Caco-2 (cell line): ENCODE measurements at regions not wholly inside any gene's neighbourhood (a gene's known extent, or its start where the extent isn't known, plus 50 kb on each side); places are given as distances from the start of the nearest gene placed in this dataset.

Experiments
- BruUV-seq: library from RNA; stranded (reverse); fragments of 400-500 nt; replicated peaks from 2 replicates; lab custom pipeline; 2021; lab: Mats Ljungman, UMichigan
- CTCF ChIA-PET: fragments of 300-600 bp; sonication (Branson Sonifier 250); formaldehyde crosslinking; loops from one replicate; lab custom pipeline; 2022; ENCODE audit warnings: antibody characterized with exemption; lab: Charles Lee
- POLR2A ChIA-PET: fragments of 300-600 bp; sonication (Branson Sonifier 250); formaldehyde crosslinking; loops from one replicate; lab custom pipeline; 2022; ENCODE audit warnings: antibody characterized with exemption; lab: Charles Lee
- DNase-seq, 2 experiments: peaks; one replicate each; pipeline versions ENCODE4 v3.0.0 to v3.0.0-alpha.2; 2020 to 2022
- H3K27me3 ChIP-seq: replicated peaks from 2 replicates; pipeline ENCODE4 v1.6.0; 2011; ENCODE audit warnings: low read length; ENCODE audit not compliant: control insufficient read depth, insufficient read depth
- H3K36me3 ChIP-seq: 2 replicates; pipeline ENCODE4 v1.5.1; 2011; ENCODE audit warnings: low read length; ENCODE audit not compliant: control insufficient read depth, insufficient read depth
- H3K4me1 ChIP-seq: fragments of 250-450 bp; sonication (Bioruptor Pico); 2 replicates; pipeline ENCODE4 v1.5.1; 2020; ENCODE audit warnings: mild to moderate bottlenecking
- H3K4me3 ChIP-seq: 2 replicates; pipeline ENCODE4 v1.5.1; 2011; ENCODE audit warnings: low read depth, mild to moderate bottlenecking, control low read depth, low read length
- H3K9me3 ChIP-seq: fragments of 250-450 bp; sonication (Bioruptor Pico); 2 replicates; pipeline ENCODE4 v1.5.1; 2020; ENCODE audit warnings: mild to moderate bottlenecking, moderate library complexity
- H3K27ac Mint-ChIP-seq: one replicate; pipeline ENCODE4 v1.8.0; 2022; ENCODE audit warnings: mixed read lengths; ENCODE audit not compliant: unreplicated experiment
- H3K27me3 Mint-ChIP-seq: one replicate; pipeline ENCODE4 v1.8.0; 2022; ENCODE audit warnings: mixed read lengths; ENCODE audit not compliant: insufficient read depth, unreplicated experiment
- H3K36me3 Mint-ChIP-seq: one replicate; pipeline ENCODE4 v1.8.0; 2022; ENCODE audit warnings: mild to moderate bottlenecking, mixed read lengths; ENCODE audit not compliant: insufficient read depth, unreplicated experiment
- H3K4me1 Mint-ChIP-seq: one replicate; pipeline ENCODE4 v1.8.0; 2022; ENCODE audit warnings: low read depth, mixed read lengths; ENCODE audit not compliant: unreplicated experiment
- H3K4me3 Mint-ChIP-seq: one replicate; pipeline ENCODE4 v1.8.0; 2022; ENCODE audit warnings: mild to moderate bottlenecking, moderate library complexity, mixed read lengths; ENCODE audit not compliant: unreplicated experiment
- H3K9me3 Mint-ChIP-seq: one replicate; pipeline ENCODE4 v1.8.0; 2022; ENCODE audit warnings: mixed read lengths; ENCODE audit not compliant: unreplicated experiment
- CTCF ChIP-seq, 2 experiments: fragments of 200-600 bp in 1 of 2; IDR thresholded peaks; 1 replicate in 1 of 2; 2 replicates in 1 of 2; pipeline versions ENCODE4 v1.5.1 to v1.8.0; 2011 to 2022; ENCODE audit warnings: antibody characterized with exemption in 1 of 2, control low read depth in 1 of 2, inconsistent platforms in 1 of 2, low read depth in 1 of 2, low read length in 1 of 2, mild to moderate bottlenecking in 1 of 2, moderate library complexity in 1 of 2; ENCODE audit not compliant: insufficient read depth in 1 of 2, severe bottlenecking in 1 of 2, unreplicated experiment in 1 of 2
- intact Hi-C: fragments of 100-400 bp; cut with micrococcal nuclease; formaldehyde crosslinking; loops from one replicate; pipeline ENCODE4 v1.10.0; 2022; ENCODE audit not compliant: unreplicated experiment

- Mint-ChIP-seq H3K9me3 (no peaks in the 10 kb centered on the region), H3K36me3 (no peaks in the 10 kb centered on the region), H3K27ac (peak overlapping the region; percentile 92), H3K27me3 (no peaks in the 10 kb centered on the region), H3K4me1 (peaks cover 42% of the 10 kb centered on the region), H3K4me3 (no peak overlapping the region)
- no peak for DNase-seq
- Histone ChIP-seq H3K9me3 (no peaks in the 10 kb centered on the region), H3K36me3 (no peaks in the 10 kb centered on the region), H3K27me3 (no peaks in the 10 kb centered on the region), H3K4me3 (no peak overlapping the region), H3K4me1 (peaks cover 68% of the 10 kb centered on the region)
- no peak for TF ChIP-seq CTCF (IDR thresholded peaks at IDR 0.05; ENCODE audit: insufficient read depth in 1 of 2, low read depth in 1 of 2, low read length in 1 of 2, severe bottlenecking in 1 of 2, unreplicated experiment in 1 of 2)
- no TSS peak for BruUV-seq
- CTCF ChIA-PET = no interaction called here
- intact Hi-C loops = loop anchor here (5.0 kb wide), 2 partner anchors 93 to 137 kb away; no protein-coding TSS in a partner anchor
- POLR2A ChIA-PET = no interaction called here
Measured at GRCh38 chr18:55095584-55095983, 136.3 kb upstream of the CCDC68 start.

GRCh38 chr18:55093808-55094207 is 134.5 kb upstream of the CCDC68 start:
- Histone ChIP-seq H3K27me3 (no peaks in the 10 kb centered on the region), H3K36me3 (no peaks in the 10 kb centered on the region), H3K4me1 (peaks cover 57% of the 10 kb centered on the region), H3K9me3 (no peaks in the 10 kb centered on the region), H3K4me3 (no peak overlapping the region)
- Mint-ChIP-seq H3K9me3 (no peaks in the 10 kb centered on the region), H3K4me1 (peaks cover 38% of the 10 kb centered on the region), H3K27ac (no peak overlapping the region), H3K27me3 (no peaks in the 10 kb centered on the region), H3K36me3 (no peaks in the 10 kb centered on the region), H3K4me3 (no peak overlapping the region)
- CTCF ChIA-PET = no interaction called here
- TF ChIP-seq CTCF (IDR thresholded peaks at IDR 0.05; ENCODE audit: insufficient read depth in 1 of 2, low read depth in 1 of 2, low read length in 1 of 2, severe bottlenecking in 1 of 2, unreplicated experiment in 1 of 2) = no peak
- intact Hi-C loops = no loop called here
- BruUV-seq = no TSS peak
- DNase-seq = no peak
- POLR2A ChIA-PET = no interaction called here

GRCh38 chr18:55093295-55093694 is 134.0 kb upstream of the CCDC68 start:
- TF ChIP-seq CTCF (IDR thresholded peaks at IDR 0.05; ENCODE audit: insufficient read depth in 1 of 2, low read depth in 1 of 2, low read length in 1 of 2, severe bottlenecking in 1 of 2, unreplicated experiment in 1 of 2) = no peak
- ChIA-PET CTCF (no interaction called here), POLR2A (no interaction called here)
- Histone ChIP-seq H3K27me3 (no peaks in the 10 kb centered on the region), H3K4me1 (peaks cover 52% of the 10 kb centered on the region), H3K4me3 (no peak overlapping the region), H3K9me3 (no peaks in the 10 kb centered on the region), H3K36me3 (no peaks in the 10 kb centered on the region)
- no peak overlapping the region for H3K27ac Mint-ChIP-seq
- H3K4me1 Mint-ChIP-seq = peaks cover 38% of the 10 kb centered on the region
- H3K27me3 Mint-ChIP-seq = no peaks in the 10 kb centered on the region
- intact Hi-C loops = no loop called here
- no peak for DNase-seq
- H3K4me3 Mint-ChIP-seq = no peak overlapping the region
- no peaks in the 10 kb centered on the region for H3K9me3 Mint-ChIP-seq
- BruUV-seq = no TSS peak
- H3K36me3 Mint-ChIP-seq = no peaks in the 10 kb centered on the region
